ENCODE measurements at regions not wholly inside any gene's neighbourhood (a gene's known extent, or its start where the extent isn't known, plus 50 kb on each side); places are given as distances from the start of the nearest gene placed in this dataset.

DNA sequence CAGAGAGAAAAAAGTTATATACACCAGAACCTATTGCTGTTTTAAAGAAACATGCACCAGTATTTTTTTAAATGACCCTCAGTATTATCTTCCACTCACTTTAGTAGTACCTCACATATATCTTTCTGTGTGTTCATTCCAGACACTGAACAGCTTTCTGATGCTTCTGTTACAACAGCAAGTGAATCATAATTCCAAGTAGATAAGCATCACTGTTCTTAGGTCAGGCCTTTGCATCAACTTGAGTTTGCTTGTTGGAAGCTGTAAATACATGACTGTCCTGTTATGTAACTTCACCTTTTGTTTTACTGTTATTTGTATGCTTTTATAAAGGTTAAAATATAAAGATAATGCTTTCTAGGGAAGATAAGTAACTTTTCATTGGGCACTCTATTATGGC lies 184.4 kb downstream of the ISL1 start:
- H2AK5ac ChIP-seq (ENCODE audit: low read depth, low read length): no peak overlapping the region
- no peaks in the 10 kb centered on the region for H3K79me1 ChIP-seq (ENCODE audit: low read depth in 1 of 2, low read length in 2 of 2)
- no peak overlapping the region for H3K14ac ChIP-seq (replicated peaks; ENCODE audit: low read depth, low read length)
- no peak overlapping the region for H2BK15ac ChIP-seq (ENCODE audit: low read depth, low read length)
- intact Hi-C loops (cut with micrococcal nuclease) (no loop called here), in situ Hi-C loops (cut with MboI; ENCODE audit: low sequenced_read_pairs) (no loop called here), dilution Hi-C loops (cut with HindIII; ENCODE audit: low sequenced_read_pairs, unreplicated experiment) (no loop called here)
- H4K8ac ChIP-seq (ENCODE audit: low read depth in 2 of 2, low read length in 2 of 2): no peak overlapping the region
- no peak overlapping the region for H3K18ac ChIP-seq (ENCODE audit: low read depth, low read length)
- no peak for TF ChIP-seq POLR2A (IDR thresholded peaks at IDR 0.05; ENCODE audit: low read depth, low read length)
- TF ChIP-seq SMC3 (IDR thresholded peaks at IDR 0.05; ENCODE audit: low read depth, low read length): no peak
- TF ChIP-seq CHD1 (IDR thresholded peaks at IDR 0.05; ENCODE audit: low read depth, low read length): no peak
- TF ChIP-seq, protein P1, sequence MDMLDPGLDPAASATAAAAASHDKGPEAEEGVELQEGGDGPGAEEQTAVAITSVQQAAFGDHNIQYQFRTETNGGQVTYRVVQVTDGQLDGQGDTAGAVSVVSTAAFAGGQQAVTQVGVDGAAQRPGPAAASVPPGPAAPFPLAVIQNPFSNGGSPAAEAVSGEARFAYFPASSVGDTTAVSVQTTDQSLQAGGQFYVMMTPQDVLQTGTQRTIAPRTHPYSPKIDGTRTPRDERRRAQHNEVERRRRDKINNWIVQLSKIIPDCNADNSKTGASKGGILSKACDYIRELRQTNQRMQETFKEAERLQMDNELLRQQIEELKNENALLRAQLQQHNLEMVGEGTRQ (IDR thresholded peaks at IDR 0.05; ENCODE audit: low read depth, low read length): no peak
- no peak for TF ChIP-seq NFE2L2 (IDR thresholded peaks at IDR 0.05; ENCODE audit: low read depth, low read length)
- no peak for TF ChIP-seq RAD21 (IDR thresholded peaks at IDR 0.05; ENCODE audit: low read length)
- no peak for TF ChIP-seq FOS (IDR thresholded peaks at IDR 0.05; ENCODE audit: low read depth, low read length)
- TF ChIP-seq CEBPB (IDR thresholded peaks at IDR 0.05; ENCODE audit: low read depth, low read length): no peak
- TF ChIP-seq RCOR1 (IDR thresholded peaks at IDR 0.05; ENCODE audit: insufficient replicate concordance, low read length): no peak
- TF ChIP-seq, protein P2, sequence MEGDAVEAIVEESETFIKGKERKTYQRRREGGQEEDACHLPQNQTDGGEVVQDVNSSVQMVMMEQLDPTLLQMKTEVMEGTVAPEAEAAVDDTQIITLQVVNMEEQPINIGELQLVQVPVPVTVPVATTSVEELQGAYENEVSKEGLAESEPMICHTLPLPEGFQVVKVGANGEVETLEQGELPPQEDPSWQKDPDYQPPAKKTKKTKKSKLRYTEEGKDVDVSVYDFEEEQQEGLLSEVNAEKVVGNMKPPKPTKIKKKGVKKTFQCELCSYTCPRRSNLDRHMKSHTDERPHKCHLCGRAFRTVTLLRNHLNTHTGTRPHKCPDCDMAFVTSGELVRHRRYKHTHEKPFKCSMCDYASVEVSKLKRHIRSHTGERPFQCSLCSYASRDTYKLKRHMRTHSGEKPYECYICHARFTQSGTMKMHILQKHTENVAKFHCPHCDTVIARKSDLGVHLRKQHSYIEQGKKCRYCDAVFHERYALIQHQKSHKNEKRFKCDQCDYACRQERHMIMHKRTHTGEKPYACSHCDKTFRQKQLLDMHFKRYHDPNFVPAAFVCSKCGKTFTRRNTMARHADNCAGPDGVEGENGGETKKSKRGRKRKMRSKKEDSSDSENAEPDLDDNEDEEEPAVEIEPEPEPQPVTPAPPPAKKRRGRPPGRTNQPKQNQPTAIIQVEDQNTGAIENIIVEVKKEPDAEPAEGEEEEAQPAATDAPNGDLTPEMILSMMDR (conservative IDR thresholded peaks at IDR 0.05; ENCODE audit: low read depth, low read length): no peak
- H2BK20ac ChIP-seq (ENCODE audit: low read depth, low read length): no peak overlapping the region
- CTCF ChIA-PET: no interaction called here
- no peak overlapping the region for H4K5ac ChIP-seq (ENCODE audit: low read depth, low read length)
- no peak overlapping the region for H2BK5ac ChIP-seq (ENCODE audit: low read depth, low read length, poor library complexity, severe bottlenecking)
- H3K56ac ChIP-seq (ENCODE audit: extremely low read depth, insufficient read depth, low read length): no peak overlapping the region
- H3K36me3 ChIP-seq (ENCODE audit: control insufficient read depth, insufficient read depth, low read length): no peaks in the 10 kb centered on the region
- no peak overlapping the region for H3K27ac ChIP-seq (ENCODE audit: insufficient read depth, low read length)
- no peaks in the 10 kb centered on the region for H3K9me1 ChIP-seq (ENCODE audit: insufficient read depth, low read length)
- no peak overlapping the region for H4K91ac ChIP-seq (ENCODE audit: insufficient read depth, low read depth, low read length)
- no peak overlapping the region for H3K4ac ChIP-seq (ENCODE audit: low read depth, low read length)
- POLR2A ChIA-PET (ENCODE audit: unreplicated experiment): no interaction called here
- no peak overlapping the region for H2BK120ac ChIP-seq (ENCODE audit: low read depth, low read length)
- no TSS peak for BruUV-seq (replicated peaks)
- no peak overlapping the region for H2AK9ac ChIP-seq (replicated peaks; ENCODE audit: low read depth, low read length, poor library complexity)
- H3K4me2 ChIP-seq (ENCODE audit: low read depth, low read length): no peak overlapping the region
- no peaks in the 10 kb centered on the region for H3K4me1 ChIP-seq (ENCODE audit: control insufficient read depth, insufficient read depth, low read length)
- H3K9me3 ChIP-seq (ENCODE audit: control insufficient read depth, insufficient read depth, low read length): no peaks in the 10 kb centered on the region
- no peak overlapping the region for H3K9ac ChIP-seq (ENCODE audit: low read depth, low read length)
- H3K27me3 ChIP-seq (ENCODE audit: control insufficient read depth, insufficient read depth, low read length): no peaks in the 10 kb centered on the region
- DNase-seq (no peak), ATAC-seq (ENCODE audit: low read depth) (no peak)
- H3K4me3 ChIP-seq (ENCODE audit: insufficient read depth, low read depth, low read length): no peak overlapping the region
- H4K20me1 ChIP-seq (ENCODE audit: insufficient read depth, low read length): no peaks in the 10 kb centered on the region
- H2AFZ ChIP-seq (replicated peaks; ENCODE audit: low read length, poor library complexity): no peak overlapping the region
- H3K23ac ChIP-seq (ENCODE audit: low read depth, low read length): no peak overlapping the region
